Stimulated activated CD8-positive, alpha-beta memory T cell treated with anti-CD3 and anti-CD28 coated beads, Interleukin-7, amount 100 ng/mL, for 4 hours (primary cell): ENCODE measurements at regions not wholly inside any gene's neighbourhood (a gene's known extent, or its start where the extent isn't known, plus 50 kb on each side); places are given as distances from the start of the nearest gene placed in this dataset.

Experiments
- DNase-seq, 2 donors: peaks; one replicate each; pipeline ENCODE4 v3.0.0-alpha.2; 2020; ENCODE audit warnings: low read depth in 2 of 2

DNA sequence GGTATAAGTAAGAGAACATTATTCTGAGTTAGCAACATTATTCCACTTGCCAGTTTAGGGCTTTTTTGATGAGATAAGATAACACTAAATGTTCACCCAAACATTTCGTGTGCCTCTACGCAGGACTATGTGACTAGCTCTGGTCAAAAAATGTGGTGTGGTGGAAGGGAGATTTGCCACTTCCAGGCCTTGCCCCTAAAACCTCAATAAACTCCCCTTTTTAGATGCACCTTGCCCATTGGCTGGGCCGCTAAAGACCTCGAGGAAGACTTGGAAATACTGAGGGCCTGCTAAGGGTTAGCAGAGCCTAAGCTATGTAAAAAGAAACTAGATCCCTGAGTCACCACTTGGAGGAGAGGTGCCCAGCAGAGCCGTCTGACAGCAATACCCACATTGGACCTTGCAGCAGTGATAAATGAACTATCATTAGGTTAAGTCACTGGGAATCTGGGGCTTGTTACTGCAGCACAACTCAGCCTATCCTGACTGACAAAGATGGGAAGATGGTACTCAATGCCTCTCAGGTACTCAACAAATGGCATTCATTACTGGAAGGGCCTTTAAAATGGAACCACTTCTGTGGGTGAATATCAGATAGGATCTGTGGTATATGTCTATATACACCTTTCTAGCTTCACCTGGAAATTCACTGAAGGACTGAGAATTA is 331.5 kb upstream of the TLE3 start:
- no peak for DNase-seq

DNA sequence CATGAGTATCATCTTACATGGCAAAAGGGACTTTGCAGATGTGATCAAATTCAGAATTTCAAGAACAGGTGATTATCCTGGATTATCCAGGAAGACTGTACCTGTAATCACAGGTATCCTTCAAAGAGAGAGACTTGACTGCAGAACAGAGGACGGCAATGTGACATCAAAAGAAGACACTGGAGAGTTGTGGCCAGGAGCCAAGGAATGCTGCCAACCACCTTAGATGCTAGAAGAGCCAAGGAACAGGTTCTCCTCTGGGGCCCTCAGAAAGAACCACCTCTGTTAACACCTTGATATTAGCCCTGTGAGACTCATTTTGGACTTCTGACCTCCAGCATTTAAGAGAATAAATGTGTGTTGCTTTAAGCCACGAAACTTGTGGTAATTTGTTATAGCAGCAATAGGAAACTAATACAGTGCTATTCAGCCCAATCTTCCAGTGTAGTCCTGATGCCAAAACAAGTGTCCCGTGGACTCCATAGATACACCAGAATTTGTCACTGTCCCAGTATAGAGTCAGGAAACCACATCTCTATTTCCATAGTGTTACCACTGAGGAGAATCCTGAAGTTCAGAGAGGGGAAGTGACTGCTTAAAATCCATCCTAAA is 330.6 kb upstream of the TLE3 start:
- DNase-seq, result no peak

DNA sequence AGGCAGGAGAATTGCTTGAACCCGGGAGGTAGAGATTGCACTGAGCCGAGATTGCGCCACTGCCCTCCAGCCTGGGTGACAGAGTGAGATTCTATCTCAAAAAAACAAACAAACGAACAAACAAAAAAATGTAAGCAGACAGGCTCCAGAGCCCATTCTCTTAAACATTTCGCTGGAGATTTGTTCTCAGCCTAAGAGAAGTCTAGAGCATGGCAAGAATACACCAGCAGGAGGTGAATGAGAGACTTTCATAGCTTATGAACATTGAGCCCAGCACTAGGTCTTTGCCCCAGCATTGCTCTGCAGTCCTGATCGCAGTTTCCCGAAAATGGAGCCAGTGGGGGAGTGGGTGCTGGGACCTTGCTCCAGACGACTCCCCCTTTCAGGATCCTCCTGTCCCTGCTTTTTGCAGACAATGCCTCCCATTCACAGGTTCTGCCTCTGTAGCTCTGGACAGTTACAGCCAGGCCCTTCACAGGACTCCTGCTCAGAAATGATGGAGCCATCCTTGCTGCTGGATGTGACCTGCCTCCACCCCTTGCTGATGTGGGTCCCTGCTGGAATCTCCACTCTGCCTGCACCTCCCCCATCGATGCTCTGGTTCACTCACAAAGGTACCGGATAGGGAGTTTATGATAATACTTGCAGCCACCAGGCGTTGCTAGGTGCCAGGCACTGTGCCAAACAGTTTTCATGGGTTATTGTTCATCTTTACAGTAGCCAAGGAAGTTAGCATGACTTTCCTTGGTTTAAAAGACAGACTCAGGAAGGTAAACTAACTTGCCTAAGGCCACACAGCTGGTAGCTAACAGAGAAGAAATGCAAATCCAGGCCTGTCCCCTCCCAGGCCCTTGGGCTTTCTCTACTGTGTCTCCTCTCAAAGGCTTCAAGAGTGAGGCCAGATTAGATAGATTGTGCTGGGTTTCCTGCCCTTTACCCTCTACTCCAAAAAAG is 329.7 kb upstream of the TLE3 start:
- DNase-seq, result no peak

DNA sequence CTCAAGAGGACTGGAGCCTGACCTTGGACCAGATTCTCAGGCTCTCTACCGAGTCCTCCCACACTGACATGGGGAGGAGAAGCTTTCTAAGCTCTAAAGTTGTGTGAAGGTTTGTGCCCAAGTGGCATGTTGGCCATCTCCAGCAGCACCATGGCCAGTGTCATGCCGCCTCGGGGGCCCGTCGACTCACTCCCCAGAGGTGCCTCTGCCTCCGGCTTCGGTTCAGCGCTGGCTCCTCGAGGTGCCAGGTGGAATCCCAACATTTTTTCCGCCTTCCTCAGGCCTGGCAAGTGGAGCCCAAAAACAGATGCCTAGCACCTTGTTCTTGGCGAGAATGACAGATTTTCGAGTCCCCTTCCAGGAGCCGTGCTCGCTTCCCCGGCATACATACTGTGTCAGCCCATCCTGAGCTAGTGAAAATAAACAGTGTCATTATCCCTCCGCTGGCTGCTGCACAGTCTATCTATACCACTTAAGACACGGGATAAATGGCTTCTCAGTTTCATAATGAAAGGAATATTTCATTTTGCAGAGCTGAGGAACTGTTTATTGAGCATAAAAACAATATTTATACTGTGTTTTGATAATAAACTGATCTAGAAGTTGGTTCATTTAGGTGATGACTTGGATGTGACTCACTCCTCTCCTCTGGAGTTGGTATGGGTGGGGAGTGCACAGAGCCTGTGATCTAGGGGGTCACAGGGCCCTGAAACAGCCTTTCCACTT is 328.5 kb upstream of the TLE3 start:
- no peak for DNase-seq

DNA sequence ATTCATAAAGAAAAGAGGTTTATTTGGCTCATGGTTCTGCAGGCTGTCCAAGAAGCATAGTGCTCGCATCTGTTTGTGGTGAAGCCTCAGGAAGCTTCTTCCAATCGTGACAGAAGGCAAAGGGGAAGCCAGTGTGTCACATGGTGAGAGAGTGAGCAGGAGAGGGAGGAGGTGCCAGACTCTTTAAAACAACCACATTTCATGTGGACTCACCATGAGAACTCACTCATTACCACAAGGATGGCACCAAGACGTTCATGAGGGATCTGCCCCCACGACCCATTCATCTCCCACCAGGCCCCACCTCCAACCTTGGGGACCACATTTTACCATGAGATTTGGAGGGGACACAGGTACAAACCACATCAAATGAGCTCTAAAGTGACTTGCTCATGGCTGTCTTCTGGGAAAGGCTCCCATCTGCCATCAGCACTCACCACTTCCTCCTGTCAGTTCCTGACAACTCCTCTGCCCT is 327.3 kb upstream of the TLE3 start:
- DNase-seq, result peak in 1 of 2 donors; percentile 4

DNA sequence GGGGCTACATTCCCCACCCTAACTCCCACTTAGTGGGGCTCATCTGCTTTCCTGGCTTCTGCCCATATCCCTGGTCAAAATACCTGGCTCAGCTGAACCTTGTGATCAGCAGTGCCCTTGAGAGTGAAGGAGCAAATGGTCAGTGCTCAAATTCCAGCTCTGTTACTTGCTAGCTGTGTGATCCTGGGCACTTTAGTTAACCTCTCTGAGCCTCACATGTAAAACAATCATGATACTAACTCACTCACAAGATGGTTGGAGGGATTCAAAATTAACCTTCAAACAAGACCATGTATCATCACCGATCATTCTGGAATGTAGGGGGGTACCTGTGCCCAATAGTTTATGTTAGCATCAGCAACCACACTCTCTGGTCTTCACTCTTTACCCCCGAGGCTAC is 325.6 kb upstream of the TLE3 start:
- no peak for DNase-seq

DNA sequence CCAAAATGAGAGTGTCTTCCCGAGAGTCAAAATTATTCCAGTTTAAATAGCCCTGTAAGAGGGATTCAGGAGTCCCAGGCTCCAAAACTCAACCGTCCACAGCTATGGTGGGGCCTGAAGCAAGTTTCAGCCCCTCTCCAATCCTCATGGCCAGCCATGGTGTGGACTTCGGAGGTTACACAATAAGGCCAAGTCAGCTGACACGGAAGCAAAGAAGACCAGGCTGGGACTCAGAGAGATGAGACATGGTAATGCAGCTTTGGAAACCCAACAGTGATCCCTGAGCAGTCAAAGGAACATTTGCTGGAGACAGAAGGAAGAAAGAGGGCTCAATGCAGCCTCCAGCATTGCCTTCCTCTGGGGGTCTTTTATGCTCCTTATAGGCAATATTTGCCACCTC is 324.6 kb upstream of the TLE3 start:
- no peak for DNase-seq

DNA sequence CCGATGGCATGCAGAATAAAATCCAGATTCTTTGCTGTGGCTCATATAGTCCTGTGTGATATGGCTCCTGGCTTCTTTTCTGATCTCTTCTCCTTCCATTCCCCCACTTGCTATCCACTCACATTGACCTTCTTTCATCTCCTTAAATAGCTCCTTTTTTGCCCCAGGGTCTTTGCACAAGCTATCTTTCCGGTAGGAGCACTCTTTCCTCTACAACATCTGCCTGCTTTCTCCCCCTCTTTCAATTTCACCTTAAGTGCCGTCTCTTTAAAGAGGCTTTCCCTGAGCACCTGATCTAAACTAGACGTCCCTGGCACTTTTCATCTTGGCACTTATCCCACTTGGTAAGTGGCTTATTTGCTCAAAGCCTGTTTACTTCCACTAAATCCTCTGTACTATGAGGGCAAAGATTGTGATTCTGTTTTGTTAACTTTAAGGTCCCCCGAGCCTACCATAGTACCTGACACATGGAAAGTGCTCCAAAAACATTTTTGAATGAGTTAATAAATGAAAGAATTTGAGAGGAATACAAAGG is 323.3 kb upstream of the TLE3 start:
- no peak for DNase-seq

DNA sequence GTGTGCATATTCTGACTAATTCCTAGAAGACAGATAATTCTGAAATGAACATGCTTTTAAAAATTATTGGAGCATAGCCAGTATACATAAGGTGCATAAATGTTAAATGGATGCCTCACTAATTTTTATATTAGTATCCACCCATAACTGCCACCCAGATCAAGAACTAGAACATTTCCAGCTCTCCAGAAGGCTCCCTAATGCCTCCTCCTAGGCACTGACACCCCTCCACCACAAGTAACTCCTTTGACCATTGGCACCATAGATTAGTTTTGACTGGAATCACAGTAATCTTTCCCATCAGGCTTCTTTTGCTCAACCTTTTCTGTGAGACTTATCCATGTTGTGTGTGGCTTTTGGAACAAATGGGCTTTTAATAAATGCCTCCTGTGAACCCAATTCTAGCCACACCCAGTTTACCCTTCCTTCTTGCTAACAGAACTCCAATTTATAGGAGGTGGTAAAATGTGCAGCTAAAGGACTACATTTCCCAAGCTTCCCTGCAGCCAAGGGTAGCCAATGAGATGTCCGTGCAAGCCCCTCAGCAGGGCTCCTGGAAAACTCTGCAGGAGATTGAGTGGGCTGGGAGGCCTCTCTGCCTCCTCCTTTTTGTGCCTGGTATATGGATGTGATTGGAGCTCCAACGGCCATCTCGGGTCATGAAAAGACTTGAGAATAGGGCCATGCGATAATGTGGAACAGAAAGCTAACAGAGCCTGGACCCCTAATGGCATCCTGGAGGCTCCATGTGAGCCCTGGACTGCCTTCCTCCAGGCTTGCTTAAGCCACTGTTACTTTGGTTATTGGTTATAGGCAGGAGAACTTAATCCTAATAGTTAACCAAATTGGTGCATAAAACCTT is 322.6 kb upstream of the TLE3 start:
- no peak for DNase-seq

DNA sequence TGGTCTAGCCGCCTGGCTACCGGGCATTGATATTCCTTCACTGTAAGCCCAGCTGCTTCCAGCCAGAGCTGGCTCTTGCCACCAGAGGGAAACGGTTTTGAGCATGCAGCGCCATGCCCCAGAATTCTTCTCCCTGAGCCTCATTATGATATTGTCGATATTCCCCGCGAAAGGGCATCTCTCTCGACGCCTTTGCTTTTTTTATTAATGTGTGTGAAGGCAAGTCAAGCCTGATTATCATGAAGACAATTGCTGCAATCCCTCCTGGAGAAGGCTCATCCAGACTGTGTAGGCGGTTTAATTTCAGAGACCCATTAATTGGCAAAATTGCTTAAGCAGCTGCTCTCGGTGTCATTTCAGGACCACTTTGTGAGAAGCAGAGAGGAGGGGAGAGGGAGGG is 321.2 kb upstream of the TLE3 start:
- DNase-seq, result no peak

DNA sequence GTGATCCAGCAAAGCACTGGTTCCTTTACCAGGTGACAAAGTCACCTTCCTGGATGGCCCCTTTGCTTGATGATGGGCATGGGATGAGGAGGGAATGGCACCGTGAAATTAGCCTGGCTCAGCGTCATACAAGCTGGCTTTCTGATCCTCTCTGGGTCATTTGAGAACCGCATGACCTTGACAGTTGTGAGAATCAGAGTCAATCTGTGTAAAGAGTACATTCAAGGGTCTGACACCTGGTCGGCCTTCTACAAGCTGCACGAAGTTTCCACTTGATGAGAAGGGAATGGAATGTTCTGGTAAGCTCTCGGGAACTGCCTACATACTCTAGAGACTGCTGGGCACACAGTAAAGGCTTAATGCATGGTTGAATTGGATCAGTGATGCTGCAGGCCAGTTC is 319.8 kb upstream of the TLE3 start:
- DNase-seq, result no peak

DNA sequence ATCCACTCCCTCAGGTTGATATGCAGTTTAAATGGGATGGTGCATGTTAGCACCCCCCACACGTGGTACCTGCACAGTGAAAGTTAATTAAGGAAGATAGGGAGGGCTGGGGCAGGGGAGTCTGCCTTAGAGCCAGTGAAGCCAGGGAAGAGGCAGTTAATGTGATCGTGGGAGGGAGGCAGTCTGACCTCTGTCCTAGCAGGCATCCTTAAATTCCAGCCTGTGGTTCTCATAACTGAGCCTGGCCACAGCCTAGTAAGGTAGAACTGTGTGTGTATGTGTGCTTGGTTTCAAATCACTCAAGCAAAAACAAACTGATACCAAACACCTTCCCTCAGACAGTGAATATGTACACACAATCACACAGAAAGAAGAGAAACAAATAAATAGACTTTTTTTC is 319.1 kb upstream of the TLE3 start:
- no peak for DNase-seq

DNA sequence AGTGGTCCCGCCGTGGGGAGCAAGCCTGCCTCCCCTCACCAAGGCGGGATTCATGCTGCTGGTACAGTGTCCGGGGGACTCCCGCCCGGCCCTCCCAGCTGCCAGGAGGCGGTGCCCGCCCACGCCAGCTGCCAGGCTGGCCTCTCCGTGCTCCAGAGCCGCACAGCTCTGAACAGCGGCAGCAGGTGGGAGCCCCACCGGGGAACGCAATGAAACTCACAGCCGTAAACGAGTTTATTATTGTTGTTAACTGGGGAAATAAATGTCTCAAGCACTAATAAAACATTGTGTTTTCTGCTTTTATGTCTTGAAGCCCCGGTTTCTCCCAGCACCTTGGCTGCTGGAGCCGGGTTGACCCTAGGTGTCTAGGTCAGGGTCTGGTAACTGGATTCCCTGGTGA is 317.7 kb upstream of the TLE3 start:
- DNase-seq, result no peak

DNA sequence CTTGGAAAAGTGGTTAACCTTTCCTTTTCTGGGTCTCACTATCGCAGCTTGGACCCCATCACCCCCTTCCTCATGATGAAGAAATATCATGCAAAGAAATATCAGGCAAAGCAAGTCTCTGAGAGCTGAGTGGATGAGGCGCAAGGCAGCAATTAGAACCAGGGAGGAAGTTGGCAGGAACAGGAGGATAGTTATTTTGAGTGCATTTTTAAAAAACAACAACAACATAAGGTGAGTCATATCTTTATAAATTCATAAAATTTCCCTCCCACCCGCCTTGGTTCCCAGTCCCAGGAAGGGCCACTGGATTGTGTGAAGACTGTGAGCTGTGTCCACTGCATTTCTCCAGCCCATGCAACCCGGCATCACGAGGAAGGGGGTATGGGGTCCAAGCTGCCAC is 316.9 kb upstream of the TLE3 start:
- DNase-seq, result no peak

DNA sequence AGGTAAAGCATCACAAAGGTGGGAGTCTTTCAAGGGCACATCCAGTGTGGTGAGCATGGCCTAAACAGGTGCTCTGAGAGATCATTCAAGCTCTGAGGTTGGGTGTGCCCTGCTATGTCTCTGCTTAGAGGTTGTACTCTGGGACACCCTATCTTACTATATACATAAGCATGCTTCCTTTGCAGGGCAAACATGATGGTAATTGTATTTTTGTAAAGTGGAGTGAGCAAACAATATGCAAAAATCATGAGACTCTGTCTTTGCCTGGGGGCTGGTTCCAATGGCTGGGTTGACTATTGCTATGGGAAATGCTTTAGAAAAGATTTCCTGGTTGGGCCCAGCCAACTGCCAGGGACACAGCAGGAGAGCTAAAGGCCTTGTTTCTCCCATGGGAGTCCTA is 315.1 kb upstream of the TLE3 start:
- DNase-seq, result no peak

DNA sequence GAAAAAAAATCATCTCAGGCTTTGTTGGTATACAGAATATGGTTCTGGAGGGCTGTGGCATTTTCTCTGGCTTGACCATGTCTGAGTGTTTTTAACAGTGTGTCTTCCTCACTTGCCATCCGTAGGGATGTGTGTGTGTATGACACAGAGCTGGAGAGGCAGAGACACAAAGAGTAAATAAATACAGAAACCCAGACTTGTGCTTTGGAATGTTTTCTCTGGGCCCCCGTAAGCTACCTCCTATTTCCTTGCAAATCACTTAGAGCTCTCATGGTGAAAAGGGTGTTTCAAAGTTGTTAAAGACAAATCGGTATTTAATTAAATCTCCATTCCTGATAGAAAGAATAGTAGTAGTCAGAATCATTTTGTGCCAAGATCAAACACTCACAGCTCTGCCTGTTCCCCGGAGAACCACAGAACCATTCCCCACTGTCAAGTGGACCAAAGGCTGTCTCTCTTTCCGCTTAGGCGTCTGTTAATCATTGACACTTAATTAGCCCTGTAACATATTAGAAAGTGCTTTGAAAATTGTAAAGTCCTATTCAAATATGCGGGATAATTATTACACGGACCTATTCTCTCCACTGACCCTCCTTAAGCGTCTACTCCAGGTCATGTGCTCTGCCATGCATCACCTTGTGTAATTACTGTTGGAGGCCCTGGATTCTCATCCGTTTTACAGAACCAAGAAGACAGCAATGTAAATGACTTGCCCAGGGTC is 313.6 kb upstream of the TLE3 start:
- no peak for DNase-seq

DNA sequence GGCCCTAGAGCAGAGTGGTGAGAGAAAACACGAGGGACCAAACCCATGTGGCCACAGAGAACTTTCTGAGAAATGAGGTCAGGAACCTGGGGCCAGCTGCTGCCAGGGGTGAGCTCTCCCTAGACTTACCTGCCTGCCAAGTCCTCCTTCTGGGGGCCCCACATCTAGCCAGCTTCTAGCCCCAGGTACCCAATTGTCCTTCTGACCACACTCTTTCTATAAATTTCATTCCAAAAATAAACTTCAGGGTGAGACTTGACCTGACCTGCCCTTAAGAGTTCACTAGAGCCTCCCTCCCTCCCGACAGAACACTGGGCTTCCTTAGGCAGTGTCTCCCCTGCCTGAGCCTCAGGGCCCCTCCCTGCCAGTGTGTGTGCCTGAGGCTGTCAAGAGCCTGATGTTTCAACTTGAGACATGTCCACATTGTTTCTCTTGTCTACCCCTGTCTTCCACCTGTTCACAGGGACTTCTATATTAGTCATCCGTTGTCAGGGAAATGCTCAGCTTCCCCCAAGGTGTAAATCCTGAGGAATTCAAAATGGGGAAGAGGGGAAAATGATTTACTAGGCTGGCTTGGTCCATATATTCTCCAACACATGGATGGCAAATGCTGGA is 312.8 kb upstream of the TLE3 start:
- DNase-seq, result no peak

DNA sequence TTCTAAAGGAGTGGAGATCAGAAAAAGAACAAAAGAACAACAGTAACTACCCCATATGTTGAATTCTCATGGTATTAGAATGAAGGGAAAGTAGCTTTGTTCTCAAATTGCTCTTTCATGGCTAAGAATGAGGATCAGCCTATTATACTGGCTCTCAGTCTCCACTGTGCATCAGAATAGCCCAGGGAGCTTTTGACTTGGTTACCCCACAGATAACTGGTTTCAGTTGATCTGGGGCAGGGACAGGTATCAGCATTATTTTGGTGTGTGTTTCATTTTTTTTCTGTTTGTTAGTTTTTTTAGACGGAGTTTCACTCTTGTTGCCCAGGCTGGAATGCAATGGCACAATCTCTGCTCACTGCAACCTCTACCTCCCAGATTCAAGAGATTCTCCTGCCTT is 311.7 kb upstream of the TLE3 start:
- DNase-seq, result no peak

DNA sequence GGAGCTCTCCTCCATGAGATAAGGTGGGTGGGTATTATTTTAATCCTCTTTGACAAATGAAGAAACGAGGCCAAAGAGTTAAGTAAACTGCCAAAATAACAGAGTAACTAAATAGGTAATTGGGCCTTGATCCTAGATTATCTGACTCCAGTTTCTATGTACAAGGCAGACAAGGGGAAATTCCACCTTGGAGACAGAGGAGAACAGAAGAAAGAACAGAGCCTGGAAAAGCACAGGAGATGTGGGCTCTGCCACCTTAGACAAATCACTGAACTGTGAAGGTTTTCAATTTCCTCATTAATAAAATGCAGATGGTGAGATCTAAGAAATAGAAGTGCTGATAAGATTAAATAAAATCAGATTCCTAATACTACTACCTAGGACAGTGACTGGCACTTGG is 310.2 kb upstream of the TLE3 start:
- no peak for DNase-seq

DNA sequence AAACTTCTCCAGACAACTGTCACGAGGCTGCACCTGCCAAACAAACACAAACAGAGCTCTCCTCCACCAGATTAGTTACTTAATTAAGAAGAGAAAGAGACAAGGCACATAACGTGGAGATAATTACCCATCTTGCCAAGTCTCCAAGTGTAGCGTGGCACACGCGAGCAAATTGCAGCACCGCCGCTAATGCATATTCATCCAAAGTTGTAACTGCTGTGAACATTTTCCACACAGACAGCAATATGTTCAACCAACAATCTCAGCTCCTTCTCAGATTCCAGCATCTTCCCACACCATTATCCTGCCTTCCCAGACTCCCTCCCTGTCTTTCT is 309.6 kb upstream of the TLE3 start:
- DNase-seq, result no peak
